ENCODE measurements at regions not wholly inside any gene's neighbourhood (a gene's known extent, or its start where the extent isn't known, plus 50 kb on each side); places are given as distances from the start of the nearest gene placed in this dataset.
A peak's percentile ranks its signal among the peaks of the same experiment; 100 is the strongest.

DNA sequence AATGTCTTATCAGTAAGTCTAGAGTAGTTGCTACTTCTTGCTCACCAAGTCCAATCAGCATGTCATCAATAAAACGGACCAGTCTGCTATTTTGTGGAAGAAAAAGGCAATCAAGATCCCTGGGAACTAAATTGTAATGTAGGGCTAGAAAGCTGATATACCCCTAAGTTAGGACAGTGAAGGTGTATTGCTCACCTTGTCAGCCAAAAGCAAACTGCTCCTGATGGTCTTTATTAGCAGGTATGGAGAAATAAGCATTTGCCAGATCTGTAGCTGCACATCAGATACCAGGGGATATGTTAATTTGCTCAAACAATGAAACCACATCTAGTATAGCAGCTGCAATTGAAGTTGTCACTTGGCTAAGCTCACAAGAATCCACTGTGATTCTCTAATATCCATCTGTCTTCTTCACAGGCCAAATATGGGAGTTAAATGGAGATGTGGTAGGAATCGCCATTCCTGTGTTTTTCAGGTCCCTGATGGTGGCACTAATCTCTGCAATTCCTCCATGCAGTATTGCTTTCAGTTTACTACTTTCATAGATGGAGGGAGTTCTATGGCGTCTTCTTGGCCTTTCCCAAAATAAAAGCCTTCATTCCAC, 75.0 kb downstream of the TMEM237 start:
- intact Hi-C loops (cut with DNase I), result no loop called here

DNA sequence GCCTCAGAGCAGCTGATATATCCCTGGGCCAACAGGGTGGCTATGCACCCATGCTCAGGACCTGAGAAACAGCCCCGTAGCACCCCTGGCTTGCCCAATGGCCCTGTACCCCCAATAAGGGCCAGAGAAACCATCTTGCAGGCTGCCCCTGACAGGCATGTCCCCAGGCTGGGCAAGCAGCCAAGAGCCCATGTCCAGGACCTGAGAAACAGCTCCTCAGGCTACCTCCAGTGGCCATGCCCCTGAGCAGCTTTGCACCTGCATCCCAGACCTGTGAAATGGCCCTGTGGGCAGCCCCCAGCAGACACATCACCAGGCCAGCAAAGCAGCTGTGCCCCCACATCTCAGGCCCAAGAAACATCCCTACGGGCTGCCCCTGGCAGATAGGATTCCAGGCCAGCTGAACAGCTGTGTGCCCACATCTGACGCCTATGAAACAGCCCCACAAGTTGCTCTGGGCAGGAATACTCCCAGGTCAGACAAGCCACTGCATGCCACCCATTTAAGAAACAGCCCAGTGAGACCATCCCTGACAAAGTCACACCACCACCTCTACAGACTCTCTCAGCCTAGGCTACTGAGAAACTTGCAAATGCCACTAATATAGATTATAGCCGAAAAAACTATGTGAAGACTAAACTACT, 84.1 kb downstream of the TMEM237 start:
- intact Hi-C loops (cut with DNase I), result no loop called here
- Histone ChIP-seq H3K27ac (no peak overlapping the region), H3K9me3 (no peaks in the 10 kb centered on the region), H3K36me3 (no peaks in the 10 kb centered on the region), H3K27me3 (no peaks in the 10 kb centered on the region), H3K4me1 (no peaks in the 10 kb centered on the region), H3K4me3 (no peak overlapping the region)
- TF ChIP-seq, protein P1, sequence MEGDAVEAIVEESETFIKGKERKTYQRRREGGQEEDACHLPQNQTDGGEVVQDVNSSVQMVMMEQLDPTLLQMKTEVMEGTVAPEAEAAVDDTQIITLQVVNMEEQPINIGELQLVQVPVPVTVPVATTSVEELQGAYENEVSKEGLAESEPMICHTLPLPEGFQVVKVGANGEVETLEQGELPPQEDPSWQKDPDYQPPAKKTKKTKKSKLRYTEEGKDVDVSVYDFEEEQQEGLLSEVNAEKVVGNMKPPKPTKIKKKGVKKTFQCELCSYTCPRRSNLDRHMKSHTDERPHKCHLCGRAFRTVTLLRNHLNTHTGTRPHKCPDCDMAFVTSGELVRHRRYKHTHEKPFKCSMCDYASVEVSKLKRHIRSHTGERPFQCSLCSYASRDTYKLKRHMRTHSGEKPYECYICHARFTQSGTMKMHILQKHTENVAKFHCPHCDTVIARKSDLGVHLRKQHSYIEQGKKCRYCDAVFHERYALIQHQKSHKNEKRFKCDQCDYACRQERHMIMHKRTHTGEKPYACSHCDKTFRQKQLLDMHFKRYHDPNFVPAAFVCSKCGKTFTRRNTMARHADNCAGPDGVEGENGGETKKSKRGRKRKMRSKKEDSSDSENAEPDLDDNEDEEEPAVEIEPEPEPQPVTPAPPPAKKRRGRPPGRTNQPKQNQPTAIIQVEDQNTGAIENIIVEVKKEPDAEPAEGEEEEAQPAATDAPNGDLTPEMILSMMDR (IDR thresholded peaks at IDR 0.05), result no peak
- FAIRE-seq (no peak), ATAC-seq (no peak), DNase-seq (peak in 3 of 6 donors; percentile 30 to 66 (median 57))
- 89 to 100% methylated on average over 4 of the region's 4 CpGs for WGBS, 2 donors

More for the DNA sequence above, 75.0 kb downstream of the TMEM237 start:
- H3K36me3 ChIP-seq, result no peaks in the 10 kb centered on the region
- no peaks in the 10 kb centered on the region for H3K4me1 ChIP-seq
- TF ChIP-seq, protein P1 (IDR thresholded peaks at IDR 0.05), result no peak
- DNase-seq, result no peak
- H3K27ac ChIP-seq, result no peak overlapping the region
- 74 to 80% methylated on average over 3 of the region's 3 CpGs for WGBS, 2 donors
- no peaks in the 10 kb centered on the region for H3K9me3 ChIP-seq
- H3K27me3 ChIP-seq, result no peaks in the 10 kb centered on the region
- no peak for FAIRE-seq
- no peak for ATAC-seq
- no peak overlapping the region for H3K4me3 ChIP-seq

DNA sequence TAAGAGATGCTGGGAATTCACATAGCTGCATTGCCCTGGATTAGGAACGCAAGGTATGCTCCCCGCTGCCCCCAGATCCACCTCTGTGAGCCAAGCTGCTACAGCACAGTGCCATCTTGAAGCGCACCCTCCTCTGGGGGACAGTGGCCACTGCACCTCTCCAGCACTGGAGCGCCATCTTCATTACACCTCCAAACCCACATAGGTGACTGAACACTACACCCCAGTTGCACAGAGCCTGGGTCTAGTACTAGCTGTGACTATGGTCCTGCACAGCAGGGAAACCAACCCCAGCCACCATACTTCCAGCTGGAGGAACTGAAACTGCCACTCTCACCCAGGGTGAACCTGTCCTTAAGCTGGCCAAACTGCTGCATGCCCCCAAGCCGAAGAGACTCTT, 84.6 kb downstream of the TMEM237 start:
- H3K4me3 ChIP-seq, result no peak overlapping the region
- ATAC-seq (no peak), FAIRE-seq (no peak), DNase-seq (peak in 1 of 6 donors; percentile 17)
- 82 to 88% methylated on average over 5 of the region's 5 CpGs for WGBS, 2 donors
- no peaks in the 10 kb centered on the region for H3K36me3 ChIP-seq
- no peaks in the 10 kb centered on the region for H3K9me3 ChIP-seq
- H3K4me1 ChIP-seq, result no peaks in the 10 kb centered on the region
- intact Hi-C loops (cut with DNase I), result no loop called here
- H3K27ac ChIP-seq, result no peak overlapping the region
- no peaks in the 10 kb centered on the region for H3K27me3 ChIP-seq
- TF ChIP-seq, protein P1 (IDR thresholded peaks at IDR 0.05), result no peak

DNA sequence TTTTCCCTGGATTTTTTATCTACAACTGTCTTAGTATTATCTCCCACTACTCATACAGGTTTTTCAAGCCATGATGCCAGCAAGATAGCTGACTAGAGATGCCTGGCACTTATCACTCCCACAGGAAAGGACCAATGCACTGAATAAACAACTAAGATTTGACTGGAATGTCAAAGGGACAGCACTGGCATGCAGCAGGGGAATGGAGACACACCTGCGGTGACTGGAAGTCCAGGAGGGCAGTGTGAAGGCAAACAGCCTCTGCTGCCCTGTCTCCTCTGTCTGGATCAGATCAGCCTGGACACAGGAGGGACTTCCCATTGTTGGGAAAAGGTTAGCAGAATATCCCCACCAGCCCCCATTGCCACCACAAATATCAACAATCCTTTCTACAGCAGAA, 85.1 kb downstream of the TMEM237 start:
- intact Hi-C loops (cut with DNase I), result no loop called here
- DNase-seq (no peak), ATAC-seq (peak in 2 of 4 donors; percentile 41 to 54), FAIRE-seq (no peak)
- no peaks in the 10 kb centered on the region for H3K36me3 ChIP-seq
- no peaks in the 10 kb centered on the region for H3K27me3 ChIP-seq
- H3K4me1 ChIP-seq, result no peaks in the 10 kb centered on the region
- TF ChIP-seq, protein P1 (IDR thresholded peaks at IDR 0.05), result no peak
- no peak overlapping the region for H3K4me3 ChIP-seq
- H3K9me3 ChIP-seq, result no peaks in the 10 kb centered on the region
- H3K27ac ChIP-seq, result no peak overlapping the region
- WGBS, 2 donors, result 16 to 31% methylated on average over 1 of the region's 1 CpG

DNA sequence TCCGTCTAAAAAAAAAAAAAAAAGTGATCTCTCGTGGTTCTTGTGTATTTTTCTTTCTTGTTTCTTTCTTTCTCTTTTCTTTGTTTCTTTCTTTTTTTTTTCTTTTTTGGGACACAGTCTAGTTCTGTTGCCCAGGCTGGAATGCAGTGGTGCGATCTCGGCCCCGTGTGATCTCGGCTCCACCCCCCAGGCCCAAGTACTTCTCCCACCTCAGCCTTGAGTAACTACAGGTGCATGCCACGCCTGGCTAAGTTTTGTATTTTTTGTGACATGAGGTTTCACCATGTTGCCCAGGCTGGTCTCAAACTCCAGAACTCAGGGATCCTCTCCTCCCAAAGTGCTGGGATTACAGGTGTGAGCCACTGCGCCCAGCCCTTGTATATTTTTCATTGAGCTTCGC, 91.4 kb downstream of the TMEM237 start:
- no peak overlapping the region for H3K27ac ChIP-seq
- DNase-seq (no peak), FAIRE-seq (no peak), ATAC-seq (no peak)
- WGBS, 2 donors, result 75 to 79% methylated on average over 9 of the region's 9 CpGs
- intact Hi-C loops (cut with DNase I), result no loop called here
- TF ChIP-seq, protein P1 (IDR thresholded peaks at IDR 0.05), result no peak
- no peaks in the 10 kb centered on the region for H3K9me3 ChIP-seq
- no peaks in the 10 kb centered on the region for H3K4me1 ChIP-seq
- H3K27me3 ChIP-seq, result no peaks in the 10 kb centered on the region
- H3K4me3 ChIP-seq, result no peak overlapping the region
- H3K36me3 ChIP-seq, result no peaks in the 10 kb centered on the region

Measured in pancreas (tissue), 10 donors.